Left lung (tissue), 4 donors: ENCODE measurements at regions not wholly inside any gene's neighbourhood (a gene's known extent, or its start where the extent isn't known, plus 50 kb on each side); places are given as distances from the start of the nearest gene placed in this dataset.
"Not testable (repeated sequence)": the region's sequence is repeated elsewhere in the genome, so short reads cannot be mapped to it uniquely, and the experiment has no call there.

Experiments
- ATAC-seq: fragments of 200-7000 bp; cut with Tn5 transposase; one replicate; pipeline ENCODE4 v1.9.1; 2020; ENCODE audit warnings: moderate library complexity
- DNase-seq, 4 donors: peaks; one replicate each; pipeline ENCODE4 v3.0.0-alpha.2; 2013 to 2020
- H3K27ac ChIP-seq, 2 donors: fragments of 200-600 bp; sonication (generic) in 1 of 2; one replicate each; pipeline versions ENCODE4 v1.5.0 to v1.8.0; 2020 to 2021
- H3K27me3 ChIP-seq, 2 donors: fragments of 200-600 bp; sonication (generic) in 1 of 2; one replicate each; pipeline versions ENCODE4 v1.5.0 to v1.8.0; 2020 to 2021
- H3K36me3 ChIP-seq, 2 donors: fragments of 200-600 bp; sonication (generic) in 1 of 2; one replicate each; pipeline versions ENCODE4 v1.5.0 to v1.8.0; 2020 to 2021
- H3K4me1 ChIP-seq, 2 donors: fragments of 200-600 bp; one replicate each; pipeline ENCODE4 v1.8.0; 2021
- H3K4me3 ChIP-seq, 2 donors: fragments of 200-600 bp; sonication (generic) in 1 of 2; one replicate each; pipeline versions ENCODE4 v1.5.0 to v1.8.0; 2020 to 2021; ENCODE audit warnings: mild to moderate bottlenecking in 1 of 2
- H3K9me3 ChIP-seq, 2 donors: fragments of 200-600 bp; sonication (generic) in 1 of 2; one replicate each; pipeline versions ENCODE4 v1.5.0 to v1.8.0; 2020 to 2021
- intact Hi-C, 2 donors: fragments of 100-400 bp; cut with DNase I; formaldehyde crosslinking; loops; one replicate each; pipeline versions ENCODE4 v1.11.2 to v1.14.2; 2022
- TF ChIP-seq, protein P1 (sequence below), 2 donors: fragments of 200-600 bp; sonication (generic) in 1 of 2; IDR thresholded peaks; one replicate each; pipeline versions ENCODE4 v1.5.0 to v1.8.0; 2021; ENCODE audit warnings: antibody characterized with exemption in 2 of 2
- donor health status: DM: no; HTN: yes; CAD: no.
- donor health status: DM: no; HTN: no; CAD: no.

DNA sequence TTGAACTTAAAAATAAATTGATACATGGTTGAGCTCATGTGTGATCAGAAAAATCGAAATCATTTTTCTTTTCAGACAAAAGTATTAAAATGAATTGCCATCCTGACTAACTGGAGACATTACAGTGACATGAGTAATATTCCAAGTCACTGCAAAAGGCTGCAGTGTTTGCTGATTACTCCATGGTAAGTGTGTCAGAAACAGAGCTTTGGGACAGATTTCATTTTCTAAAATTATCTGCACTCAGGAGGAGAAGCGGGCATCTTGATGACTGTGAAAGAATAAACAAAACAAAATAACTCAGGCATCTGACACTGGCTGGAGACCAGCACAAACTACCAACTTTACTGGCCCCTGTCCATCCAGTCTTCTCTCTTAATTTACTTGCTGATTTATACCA is 312.3 kb upstream of the PIK3C3 start:
- DNase-seq (no peak), ATAC-seq (no peak)
- Histone ChIP-seq H3K36me3 (no peaks in the 10 kb centered on the region), H3K4me3 (no peak overlapping the region), H3K27ac (no peak overlapping the region), H3K27me3 (no peaks in the 10 kb centered on the region), H3K9me3 (peaks cover 0 to 2% of the 10 kb centered on the region in 2 donors), H3K4me1 (no peaks in the 10 kb centered on the region)
- TF ChIP-seq, protein P1, sequence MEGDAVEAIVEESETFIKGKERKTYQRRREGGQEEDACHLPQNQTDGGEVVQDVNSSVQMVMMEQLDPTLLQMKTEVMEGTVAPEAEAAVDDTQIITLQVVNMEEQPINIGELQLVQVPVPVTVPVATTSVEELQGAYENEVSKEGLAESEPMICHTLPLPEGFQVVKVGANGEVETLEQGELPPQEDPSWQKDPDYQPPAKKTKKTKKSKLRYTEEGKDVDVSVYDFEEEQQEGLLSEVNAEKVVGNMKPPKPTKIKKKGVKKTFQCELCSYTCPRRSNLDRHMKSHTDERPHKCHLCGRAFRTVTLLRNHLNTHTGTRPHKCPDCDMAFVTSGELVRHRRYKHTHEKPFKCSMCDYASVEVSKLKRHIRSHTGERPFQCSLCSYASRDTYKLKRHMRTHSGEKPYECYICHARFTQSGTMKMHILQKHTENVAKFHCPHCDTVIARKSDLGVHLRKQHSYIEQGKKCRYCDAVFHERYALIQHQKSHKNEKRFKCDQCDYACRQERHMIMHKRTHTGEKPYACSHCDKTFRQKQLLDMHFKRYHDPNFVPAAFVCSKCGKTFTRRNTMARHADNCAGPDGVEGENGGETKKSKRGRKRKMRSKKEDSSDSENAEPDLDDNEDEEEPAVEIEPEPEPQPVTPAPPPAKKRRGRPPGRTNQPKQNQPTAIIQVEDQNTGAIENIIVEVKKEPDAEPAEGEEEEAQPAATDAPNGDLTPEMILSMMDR (IDR thresholded peaks at IDR 0.05) = no peak
- intact Hi-C loops = no loop called here

DNA sequence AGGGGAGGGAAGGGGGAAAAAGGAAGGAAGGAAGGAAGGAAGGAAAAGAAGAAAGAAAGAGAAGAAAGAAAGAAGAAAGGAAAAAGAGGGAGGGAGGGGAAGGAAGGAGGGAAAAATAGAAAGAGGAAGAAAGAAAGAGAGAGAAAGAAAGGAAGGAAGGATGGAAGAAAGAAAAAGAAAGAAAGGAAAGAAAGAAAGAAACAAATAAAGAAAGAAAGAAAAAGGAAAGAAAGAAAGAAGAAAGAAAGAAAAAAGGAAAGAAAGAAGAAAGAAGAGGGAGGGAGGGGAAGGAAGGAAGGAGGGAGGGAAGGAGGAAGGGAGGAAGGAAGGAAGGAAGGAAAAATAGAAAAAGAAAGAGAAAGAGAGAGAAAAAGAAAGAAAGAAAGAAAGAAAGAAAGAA is 315.8 kb upstream of the PIK3C3 start:
- Histone ChIP-seq H3K4me1 (no peaks in the 10 kb centered on the region), H3K27me3 (no peaks in the 10 kb centered on the region), H3K36me3 (no peaks in the 10 kb centered on the region), H3K27ac (no peak overlapping the region), H3K4me3 (no peak overlapping the region), H3K9me3 (peaks cover 0 to 2% of the 10 kb centered on the region in 2 donors)
- no peak for DNase-seq
- no peak for ATAC-seq
- intact Hi-C loops = no loop called here
- TF ChIP-seq, protein P1 (IDR thresholded peaks at IDR 0.05) = no peak

DNA sequence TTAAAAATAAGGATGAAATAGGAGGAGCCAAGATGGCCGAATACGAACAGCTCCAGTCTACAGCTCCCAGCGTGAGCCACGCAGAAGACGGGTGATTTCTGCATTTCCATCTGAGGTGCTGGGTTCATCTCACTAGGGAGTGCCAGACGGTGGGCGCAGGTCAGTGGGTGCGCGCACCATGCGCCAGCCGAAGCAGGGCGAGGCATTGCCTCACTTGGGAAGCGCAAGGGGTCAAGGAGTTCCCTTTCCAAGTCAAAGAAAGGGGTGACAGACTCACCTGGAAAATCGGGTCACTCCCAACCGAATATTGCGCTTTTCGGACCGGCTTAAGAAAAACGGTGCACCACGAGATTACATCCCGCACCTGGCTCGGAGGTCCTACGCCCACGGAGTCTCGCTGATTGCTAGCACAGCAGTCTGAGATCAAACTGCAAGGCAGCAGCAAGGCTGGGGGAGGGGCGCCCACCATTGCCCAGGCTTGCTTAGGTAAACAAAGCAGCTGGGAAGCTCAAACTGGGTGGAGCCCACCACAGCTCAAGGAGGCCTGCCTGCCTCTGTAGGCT is 323.2 kb upstream of the PIK3C3 start:
- DNase-seq = peak in 1 of 4 donors; percentile 26
- ATAC-seq, H3K27ac ChIP-seq, intact Hi-C loops, H3K27me3 ChIP-seq, H3K36me3 ChIP-seq, H3K4me1 ChIP-seq, H3K9me3 ChIP-seq: not testable (repeated sequence)
- H3K4me3 ChIP-seq = peak overlapping the region in 1 of 2 donors; percentile 13

DNA sequence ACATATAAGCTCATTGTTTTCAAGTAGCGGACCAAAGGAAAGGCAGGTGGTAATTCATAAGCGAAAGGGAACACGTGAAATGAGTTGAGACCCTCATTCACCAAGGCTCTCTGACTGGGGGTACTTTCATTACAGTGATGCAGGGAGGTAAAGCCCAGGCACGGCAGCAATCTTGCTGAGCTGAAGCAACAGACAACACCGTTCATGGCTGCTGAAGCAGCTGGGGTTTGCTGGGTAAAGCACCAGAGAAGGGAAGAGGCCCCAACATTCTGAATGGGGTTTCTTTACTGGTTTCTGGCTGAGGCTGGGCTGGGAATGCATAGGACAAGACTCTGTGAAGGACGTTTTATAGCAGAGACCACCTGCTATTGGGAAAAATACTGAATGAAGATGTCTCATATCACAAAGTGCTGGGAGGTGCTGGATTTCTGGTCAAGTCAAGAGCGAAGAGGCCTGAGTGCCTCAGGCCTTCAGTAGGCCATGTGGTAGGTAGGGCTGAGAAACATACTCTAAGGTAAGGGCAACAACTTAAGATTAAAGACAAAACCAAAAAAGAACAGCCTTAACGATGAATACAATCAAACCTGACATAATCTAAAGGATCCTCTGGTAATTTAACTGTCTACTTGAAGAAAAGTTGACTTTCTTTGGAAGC is 324.7 kb upstream of the PIK3C3 start:
- intact Hi-C loops = no loop called here
- no peak for ATAC-seq
- Histone ChIP-seq H3K36me3 (no peaks in the 10 kb centered on the region), H3K9me3 (peaks cover 0 to 7% of the 10 kb centered on the region in 2 donors), H3K27me3 (no peaks in the 10 kb centered on the region), H3K4me1 (no peaks in the 10 kb centered on the region), H3K4me3 (no peak overlapping the region), H3K27ac (no peak overlapping the region)
- no peak for DNase-seq
- TF ChIP-seq, protein P1 (IDR thresholded peaks at IDR 0.05) = no peak

DNA sequence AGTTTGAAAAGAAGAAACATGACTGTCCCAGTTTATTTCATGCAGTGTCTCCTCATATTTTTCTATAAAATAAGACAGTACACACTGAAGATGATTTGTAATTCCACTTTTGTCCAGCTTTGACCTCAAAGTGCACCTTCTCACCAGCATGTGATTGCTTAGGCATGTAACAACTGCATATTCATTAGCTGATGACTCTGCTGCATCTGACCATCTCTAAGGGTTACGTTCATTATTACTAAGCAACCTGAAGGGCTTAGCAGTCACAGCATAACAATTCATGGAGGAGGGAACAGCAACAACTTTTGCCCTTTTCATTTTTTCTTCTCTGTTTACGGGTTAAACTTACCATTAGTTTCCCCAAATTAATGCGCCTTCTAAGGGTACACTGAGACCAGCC is 330.6 kb upstream of the PIK3C3 start:
- intact Hi-C loops = no loop called here
- H3K4me1 ChIP-seq = no peaks in the 10 kb centered on the region
- DNase-seq = no peak
- peaks cover 0 to 2% of the 10 kb centered on the region in 2 donors for H3K9me3 ChIP-seq
- H3K27ac ChIP-seq = no peak overlapping the region
- no peak for ATAC-seq
- no peaks in the 10 kb centered on the region for H3K27me3 ChIP-seq
- H3K4me3 ChIP-seq = no peak overlapping the region
- TF ChIP-seq, protein P1 (IDR thresholded peaks at IDR 0.05) = no peak
- no peaks in the 10 kb centered on the region for H3K36me3 ChIP-seq

DNA sequence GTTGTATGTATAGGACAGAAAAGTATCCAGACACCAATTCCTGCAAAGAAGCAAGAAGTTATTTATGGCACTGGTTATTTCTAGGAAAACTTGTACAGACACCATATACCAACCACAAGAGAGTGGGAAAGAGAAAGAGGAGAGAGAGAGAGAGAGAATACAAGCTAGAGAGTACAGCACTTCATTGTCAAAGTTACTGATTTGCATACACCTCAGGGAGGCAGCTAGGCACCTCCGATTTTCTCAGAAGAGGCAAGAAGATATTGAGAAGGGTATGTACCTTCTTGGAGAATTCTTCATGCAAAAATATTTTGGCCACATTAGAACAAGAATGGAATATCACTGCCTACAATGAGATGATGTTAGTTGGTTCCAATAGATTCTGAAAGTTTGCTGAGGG is 333.9 kb upstream of the PIK3C3 start:
- Histone ChIP-seq H3K9me3 (no peaks in the 10 kb centered on the region), H3K27ac (no peak overlapping the region), H3K4me3 (no peak overlapping the region), H3K36me3 (no peaks in the 10 kb centered on the region), H3K27me3 (no peaks in the 10 kb centered on the region), H3K4me1 (no peaks in the 10 kb centered on the region)
- intact Hi-C loops = no loop called here
- DNase-seq (no peak), ATAC-seq (no peak)
- TF ChIP-seq, protein P1 (IDR thresholded peaks at IDR 0.05) = no peak
